Osteoblast (primary cell): ENCODE measurements at regions not wholly inside any gene's neighbourhood (a gene's known extent, or its start where the extent isn't known, plus 50 kb on each side); places are given as distances from the start of the nearest gene placed in this dataset.
A peak's percentile ranks its signal among the peaks of the same experiment; 100 is the strongest.

Experiments
- DNase-seq: peaks from one replicate; pipeline ENCODE4 v3.0.0; 2011; ENCODE audit warnings: low spot score, mixed read lengths; ENCODE audit not compliant: insufficient read length; ENCODE audit errors: missing footprints
- H2AFZ ChIP-seq: 2 replicates; pipeline ENCODE4 v1.6.0; 2011; ENCODE audit warnings: mild to moderate bottlenecking, low read length
- H3K27ac ChIP-seq: 2 replicates; pipeline ENCODE4 v1.5.1; 2011; ENCODE audit warnings: mild to moderate bottlenecking, low read depth, low read length, moderate library complexity
- H3K27me3 ChIP-seq: 2 replicates; pipeline ENCODE4 v1.6.0; 2012; ENCODE audit warnings: mild to moderate bottlenecking, control low read depth, inconsistent platforms, low read length, moderate library complexity; ENCODE audit not compliant: insufficient read depth
- H3K36me3 ChIP-seq: 2 replicates; pipeline ENCODE4 v1.5.1; 2011; ENCODE audit warnings: mild to moderate bottlenecking, low read length, control low read depth, moderate library complexity; ENCODE audit not compliant: insufficient read depth
- H3K4me1 ChIP-seq: 2 replicates; pipeline ENCODE4 v1.5.1; 2011; ENCODE audit warnings: mild to moderate bottlenecking, low read length, control low read depth, moderate library complexity; ENCODE audit not compliant: insufficient read depth
- H3K4me2 ChIP-seq: 2 replicates; pipeline ENCODE4 v1.6.0; 2011; ENCODE audit warnings: mild to moderate bottlenecking, low read length; ENCODE audit not compliant: insufficient read depth
- H3K4me3 ChIP-seq: fragments of 200-600 bp; sonication (generic); 3 replicates; pipeline ENCODE4 v1.5.1; 2012; ENCODE audit warnings: mild to moderate bottlenecking, low read length, inconsistent platforms; ENCODE audit not compliant: insufficient read depth
- H3K79me2 ChIP-seq: 2 replicates; pipeline ENCODE4 v1.6.0; 2012; ENCODE audit warnings: mild to moderate bottlenecking, low read length, control low read depth, inconsistent platforms; ENCODE audit not compliant: insufficient read depth
- H3K9me3 ChIP-seq: 2 replicates; pipeline ENCODE4 v1.5.1; 2011; ENCODE audit warnings: low read depth, low read length, control low read depth
- H4K20me1 ChIP-seq: 2 replicates; pipeline ENCODE4 v1.6.0; 2012; ENCODE audit warnings: mild to moderate bottlenecking, low read length, control low read depth; ENCODE audit not compliant: insufficient read depth
- CTCF ChIP-seq: IDR thresholded peaks from 2 replicates; pipeline ENCODE4 v1.5.1; 2011; ENCODE audit warnings: mild to moderate bottlenecking, low read depth, low read length, moderate library complexity; ENCODE audit errors: extremely low read depth

DNA sequence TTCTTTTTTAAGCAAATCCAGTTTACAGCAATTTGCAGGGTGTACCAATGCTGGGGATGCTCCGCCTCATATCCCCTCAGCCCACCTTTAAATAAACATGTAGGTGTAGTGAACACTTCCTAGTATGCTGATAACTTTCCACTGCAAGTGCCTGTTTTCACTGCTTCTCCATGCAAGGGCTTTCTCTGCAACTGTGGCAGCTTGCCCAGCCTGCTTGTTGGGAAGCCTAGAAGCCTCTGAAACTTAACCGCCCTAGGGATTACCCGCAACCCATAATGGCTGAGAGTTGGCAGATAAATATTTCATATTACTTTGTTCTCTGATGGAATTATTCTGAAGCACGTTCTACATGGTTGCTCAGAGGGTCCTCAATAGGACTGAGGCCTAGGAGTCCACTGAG is 253.7 kb upstream of the DDX53 start:
- Histone ChIP-seq H3K4me2 (no peak overlapping the region), H3K36me3 (no peaks in the 10 kb centered on the region), H3K79me2 (no peaks in the 10 kb centered on the region), H3K27ac (no peak overlapping the region), H2AFZ (no peak overlapping the region), H3K9me3 (no peaks in the 10 kb centered on the region), H3K27me3 (no peaks in the 10 kb centered on the region), H3K4me3 (no peak overlapping the region), H4K20me1 (no peaks in the 10 kb centered on the region), H3K4me1 (no peaks in the 10 kb centered on the region)
- no peak for DNase-seq
- no peak for TF ChIP-seq CTCF

DNA sequence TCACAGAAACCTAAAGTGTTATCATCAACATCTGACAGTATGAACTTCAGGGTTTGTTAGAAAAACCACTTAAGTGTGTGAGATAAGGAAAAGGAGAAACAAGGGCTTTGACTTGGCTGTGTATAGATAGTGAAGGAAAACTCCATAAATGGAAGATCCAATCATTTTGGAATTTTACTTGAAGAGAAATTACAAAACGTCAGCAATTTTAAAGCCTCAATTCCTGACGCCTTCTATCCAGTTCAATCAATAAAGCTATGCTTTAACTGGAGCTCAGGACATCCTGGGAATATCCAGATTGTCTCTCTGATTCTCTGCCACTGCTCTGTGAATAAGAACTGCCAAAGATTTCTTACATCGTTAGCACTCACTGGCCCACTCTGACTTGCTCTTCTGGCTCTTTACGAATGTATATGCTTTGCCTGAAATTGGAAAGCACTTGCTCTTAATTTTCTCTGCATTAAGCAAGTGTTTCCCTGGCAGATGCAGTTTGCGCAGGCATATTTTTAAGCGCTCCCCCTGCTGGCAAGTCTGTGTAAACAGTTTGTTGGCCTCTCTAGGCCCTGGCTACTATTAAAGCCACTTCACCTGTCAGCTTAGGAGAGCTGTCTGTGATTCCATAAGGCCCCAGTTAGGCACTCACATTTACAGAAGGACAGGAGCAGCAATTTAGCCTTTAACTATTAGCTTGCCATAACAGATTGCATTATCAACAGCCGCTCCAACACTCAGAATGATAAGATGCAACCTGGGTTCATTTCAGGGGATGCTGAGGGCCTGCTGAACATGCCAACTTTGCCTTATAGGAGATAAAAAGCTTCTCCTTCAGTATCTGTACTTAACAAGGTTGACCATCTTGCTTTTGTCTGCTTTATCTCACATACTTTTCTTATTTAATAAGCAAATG is 251.4 kb upstream of the DDX53 start:
- Histone ChIP-seq H3K27ac (no peak overlapping the region), H4K20me1 (no peaks in the 10 kb centered on the region), H3K27me3 (no peaks in the 10 kb centered on the region), H3K4me3 (no peak overlapping the region), H3K79me2 (no peaks in the 10 kb centered on the region), H2AFZ (no peak overlapping the region), H3K36me3 (no peaks in the 10 kb centered on the region), H3K9me3 (no peaks in the 10 kb centered on the region), H3K4me1 (no peaks in the 10 kb centered on the region), H3K4me2 (no peak overlapping the region)
- TF ChIP-seq CTCF = peak; percentile 71
- no peak for DNase-seq

DNA sequence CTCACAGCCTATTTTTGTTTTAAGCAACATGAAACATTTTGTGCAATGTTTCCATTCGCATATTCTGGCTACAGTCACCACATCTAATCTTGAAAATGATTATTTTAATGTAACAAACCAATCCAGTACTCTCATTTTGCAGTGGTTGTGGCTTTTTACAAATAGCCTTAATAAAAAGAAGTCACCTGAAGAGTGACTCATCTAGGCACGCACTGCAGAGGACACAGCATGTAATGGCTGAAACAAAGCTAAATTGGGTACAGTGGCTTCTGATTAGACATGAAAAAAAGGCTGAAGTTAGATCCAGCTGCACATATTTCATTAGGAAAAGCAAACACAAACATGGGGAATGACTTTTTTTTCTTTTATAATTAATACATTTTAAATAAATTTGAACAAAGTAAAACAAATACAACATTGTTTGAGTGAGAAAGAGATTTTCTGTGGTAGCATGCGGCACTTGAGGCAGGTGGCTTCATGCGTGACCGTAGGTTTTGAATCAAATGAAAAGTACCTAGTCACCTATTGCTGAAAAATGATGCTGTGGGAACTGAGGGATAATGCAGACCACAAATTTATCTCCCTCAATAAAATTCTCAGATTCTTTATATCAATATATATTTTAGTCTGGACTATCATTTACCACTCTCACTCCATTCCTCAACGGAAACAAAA is 240.8 kb upstream of the DDX53 start:
- TF ChIP-seq CTCF = no peak
- DNase-seq = no peak
- H3K4me3 ChIP-seq = no peak overlapping the region
- H4K20me1 ChIP-seq = no peaks in the 10 kb centered on the region
- no peaks in the 10 kb centered on the region for H3K9me3 ChIP-seq
- no peaks in the 10 kb centered on the region for H3K36me3 ChIP-seq
- H3K27ac ChIP-seq = no peak overlapping the region
- no peaks in the 10 kb centered on the region for H3K27me3 ChIP-seq
- H2AFZ ChIP-seq = no peak overlapping the region
- no peaks in the 10 kb centered on the region for H3K79me2 ChIP-seq
- H3K4me2 ChIP-seq = no peak overlapping the region
- H3K4me1 ChIP-seq = no peaks in the 10 kb centered on the region

GRCh38 chrX:22760513-22761057 is 239.2 kb upstream of the DDX53 start:
- Histone ChIP-seq H3K27me3 (no peaks in the 10 kb centered on the region), H2AFZ (no peak overlapping the region), H3K4me2 (no peak overlapping the region), H3K9me3 (no peaks in the 10 kb centered on the region), H3K4me3 (no peak overlapping the region), H4K20me1 (no peaks in the 10 kb centered on the region), H3K27ac (no peak overlapping the region), H3K4me1 (no peaks in the 10 kb centered on the region), H3K79me2 (no peaks in the 10 kb centered on the region), H3K36me3 (no peaks in the 10 kb centered on the region)
- DNase-seq = no peak
- TF ChIP-seq CTCF = no peak
